ENCODE measurements at regions not wholly inside any gene's neighbourhood (a gene's known extent, or its start where the extent isn't known, plus 50 kb on each side); places are given as distances from the start of the nearest gene placed in this dataset.

DNA sequence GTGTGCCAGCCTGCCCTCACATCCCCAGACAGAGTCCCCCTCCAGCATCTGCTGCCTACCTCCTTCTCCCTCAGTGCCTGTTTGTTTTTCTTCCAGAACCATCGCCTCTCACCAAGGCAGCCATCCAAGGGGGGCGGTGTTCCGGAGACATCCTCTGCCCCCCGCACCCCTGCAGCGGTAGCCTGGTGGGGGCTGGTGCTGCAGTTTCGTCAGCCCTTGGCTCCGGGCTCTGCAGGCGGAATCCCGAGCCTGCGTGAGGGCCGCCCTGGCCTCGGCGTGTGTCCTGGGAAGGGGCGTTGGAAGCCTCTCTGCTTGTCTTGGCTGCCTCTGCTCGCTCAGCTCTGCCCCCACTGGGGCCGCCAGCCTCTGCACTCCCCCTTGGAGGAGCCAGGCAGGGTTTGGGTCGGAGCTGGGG is 126.0 kb upstream of the CIBAR2 start:
- Histone ChIP-seq H3K36me3 (ENCODE audit: control insufficient read depth, low read length) (no peaks in the 10 kb centered on the region), H3K27me3 (ENCODE audit: control insufficient read depth, low read length) (0 out of 2 replicates have a peak, but pooled peaks cover 2% of the 10 kb centered on the region), H3K9me3 (ENCODE audit: control insufficient read depth, insufficient read depth, low read length) (no peaks in the 10 kb centered on the region), H3K4me3 (ENCODE audit: low read length) (no peak overlapping the region), H3K4me2 (ENCODE audit: low read length) (no peak overlapping the region), H4K20me1 (ENCODE audit: control insufficient read depth, insufficient read depth, low read depth, low read length) (no peaks in the 10 kb centered on the region), H3K79me2 (ENCODE audit: control insufficient read depth, low read length) (no peaks in the 10 kb centered on the region), H3F3A (ENCODE audit: control insufficient read depth, insufficient read depth) (no peaks in the 10 kb centered on the region), H3K4me1 (ENCODE audit: control insufficient read depth, low read length) (no peaks in the 10 kb centered on the region), H3K27ac (ENCODE audit: low read depth, low read length) (no peak overlapping the region), H3K9me2 (replicated peaks; ENCODE audit: control insufficient read depth, low read length) (no peaks in the 10 kb centered on the region)
- no peak for TF ChIP-seq EZH2phosphoT487 (IDR thresholded peaks at IDR 0.05; ENCODE audit: borderline replicate concordance, low read length)
- TF ChIP-seq, protein P1, sequence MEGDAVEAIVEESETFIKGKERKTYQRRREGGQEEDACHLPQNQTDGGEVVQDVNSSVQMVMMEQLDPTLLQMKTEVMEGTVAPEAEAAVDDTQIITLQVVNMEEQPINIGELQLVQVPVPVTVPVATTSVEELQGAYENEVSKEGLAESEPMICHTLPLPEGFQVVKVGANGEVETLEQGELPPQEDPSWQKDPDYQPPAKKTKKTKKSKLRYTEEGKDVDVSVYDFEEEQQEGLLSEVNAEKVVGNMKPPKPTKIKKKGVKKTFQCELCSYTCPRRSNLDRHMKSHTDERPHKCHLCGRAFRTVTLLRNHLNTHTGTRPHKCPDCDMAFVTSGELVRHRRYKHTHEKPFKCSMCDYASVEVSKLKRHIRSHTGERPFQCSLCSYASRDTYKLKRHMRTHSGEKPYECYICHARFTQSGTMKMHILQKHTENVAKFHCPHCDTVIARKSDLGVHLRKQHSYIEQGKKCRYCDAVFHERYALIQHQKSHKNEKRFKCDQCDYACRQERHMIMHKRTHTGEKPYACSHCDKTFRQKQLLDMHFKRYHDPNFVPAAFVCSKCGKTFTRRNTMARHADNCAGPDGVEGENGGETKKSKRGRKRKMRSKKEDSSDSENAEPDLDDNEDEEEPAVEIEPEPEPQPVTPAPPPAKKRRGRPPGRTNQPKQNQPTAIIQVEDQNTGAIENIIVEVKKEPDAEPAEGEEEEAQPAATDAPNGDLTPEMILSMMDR (IDR thresholded peaks at IDR 0.05; ENCODE audit: low read depth, low read length, poor library complexity, severe bottlenecking) = no peak

DNA sequence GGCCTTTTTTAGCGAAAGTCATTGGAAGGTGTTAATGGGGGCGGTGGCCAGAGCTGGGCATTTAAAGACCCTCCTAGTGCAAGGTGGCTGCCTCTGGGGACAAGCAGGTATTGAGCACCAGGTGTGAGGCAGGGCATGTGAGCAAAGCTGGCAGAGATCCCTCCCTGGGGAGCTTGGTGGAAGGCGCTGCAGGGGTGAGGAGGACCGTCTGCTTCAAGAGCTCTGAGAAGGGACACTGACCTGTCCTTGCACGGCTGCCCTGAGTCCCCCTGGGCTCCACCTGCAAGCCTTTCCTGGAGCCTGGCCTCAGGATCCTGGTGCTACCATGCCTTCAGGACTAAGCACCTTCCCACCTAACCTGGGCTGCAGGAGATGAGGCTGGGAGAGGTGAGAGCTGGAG is 127.0 kb upstream of the CIBAR2 start:
- Histone ChIP-seq H3F3A (ENCODE audit: control insufficient read depth, insufficient read depth) (no peaks in the 10 kb centered on the region), H3K4me3 (ENCODE audit: low read length) (no peak overlapping the region), H3K4me2 (ENCODE audit: low read length) (no peak overlapping the region), H4K20me1 (ENCODE audit: control insufficient read depth, insufficient read depth, low read depth, low read length) (no peaks in the 10 kb centered on the region), H3K9me2 (replicated peaks; ENCODE audit: control insufficient read depth, low read length) (no peaks in the 10 kb centered on the region), H3K9me3 (ENCODE audit: control insufficient read depth, insufficient read depth, low read length) (no peaks in the 10 kb centered on the region), H3K4me1 (ENCODE audit: control insufficient read depth, low read length) (no peaks in the 10 kb centered on the region), H3K27me3 (ENCODE audit: control insufficient read depth, low read length) (0 out of 2 replicates have a peak, but pooled peaks cover 2% of the 10 kb centered on the region), H3K36me3 (ENCODE audit: control insufficient read depth, low read length) (no peaks in the 10 kb centered on the region), H3K79me2 (ENCODE audit: control insufficient read depth, low read length) (no peaks in the 10 kb centered on the region), H3K27ac (ENCODE audit: low read depth, low read length) (no peak overlapping the region)
- TF ChIP-seq EZH2phosphoT487 (IDR thresholded peaks at IDR 0.05; ENCODE audit: borderline replicate concordance, low read length) = no peak
- TF ChIP-seq, protein P1 (IDR thresholded peaks at IDR 0.05; ENCODE audit: low read depth, low read length, poor library complexity, severe bottlenecking) = no peak

DNA sequence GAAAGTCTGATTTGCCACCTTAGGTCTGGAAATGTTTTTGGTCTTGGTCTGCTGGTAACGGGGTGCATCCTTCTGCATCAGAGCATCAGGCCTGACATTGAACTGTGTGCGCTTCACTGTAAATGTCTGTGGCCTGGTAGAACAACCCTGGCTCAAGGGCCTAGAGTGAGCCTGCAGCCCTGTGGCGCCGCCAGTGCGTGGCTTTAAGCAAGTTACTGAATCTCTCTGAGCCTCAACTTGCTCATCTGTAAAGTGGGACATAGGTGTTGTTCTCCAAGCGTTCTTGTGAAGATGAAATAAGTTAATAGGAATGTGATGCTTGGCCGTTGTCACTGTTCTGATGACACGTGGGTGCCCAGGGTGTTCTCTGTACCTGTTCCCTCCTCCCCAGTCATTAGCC is 127.6 kb upstream of the CIBAR2 start:
- Histone ChIP-seq H3K9me2 (replicated peaks; ENCODE audit: control insufficient read depth, low read length) (no peaks in the 10 kb centered on the region), H3K36me3 (ENCODE audit: control insufficient read depth, low read length) (no peaks in the 10 kb centered on the region), H3K4me3 (ENCODE audit: low read length) (no peak overlapping the region), H3K9me3 (ENCODE audit: control insufficient read depth, insufficient read depth, low read length) (no peaks in the 10 kb centered on the region), H3K4me2 (ENCODE audit: low read length) (no peak overlapping the region), H3K79me2 (ENCODE audit: control insufficient read depth, low read length) (no peaks in the 10 kb centered on the region), H4K20me1 (ENCODE audit: control insufficient read depth, insufficient read depth, low read depth, low read length) (no peaks in the 10 kb centered on the region), H3K27me3 (ENCODE audit: control insufficient read depth, low read length) (0 out of 2 replicates have a peak, but pooled peaks cover 2% of the 10 kb centered on the region), H3K4me1 (ENCODE audit: control insufficient read depth, low read length) (no peaks in the 10 kb centered on the region), H3K27ac (ENCODE audit: low read depth, low read length) (no peak overlapping the region), H3F3A (ENCODE audit: control insufficient read depth, insufficient read depth) (no peaks in the 10 kb centered on the region)
- TF ChIP-seq, protein P1 (IDR thresholded peaks at IDR 0.05; ENCODE audit: low read depth, low read length, poor library complexity, severe bottlenecking) = no peak
- no peak for TF ChIP-seq EZH2phosphoT487 (IDR thresholded peaks at IDR 0.05; ENCODE audit: borderline replicate concordance, low read length)
